Activated CD8-positive, alpha-beta memory T cell treated with anti-CD3 and anti-CD28 coated beads, Interleukin-2, amount 50 U/mL, for 24 hours (primary cell): ENCODE measurements at regions not wholly inside any gene's neighbourhood (a gene's known extent, or its start where the extent isn't known, plus 50 kb on each side); places are given as distances from the start of the nearest gene placed in this dataset.

Experiments used
- DNase-seq: peaks from one replicate; pipeline ENCODE4 v3.0.0-alpha.2; 2020; ENCODE audit errors: extremely low read depth

DNA sequence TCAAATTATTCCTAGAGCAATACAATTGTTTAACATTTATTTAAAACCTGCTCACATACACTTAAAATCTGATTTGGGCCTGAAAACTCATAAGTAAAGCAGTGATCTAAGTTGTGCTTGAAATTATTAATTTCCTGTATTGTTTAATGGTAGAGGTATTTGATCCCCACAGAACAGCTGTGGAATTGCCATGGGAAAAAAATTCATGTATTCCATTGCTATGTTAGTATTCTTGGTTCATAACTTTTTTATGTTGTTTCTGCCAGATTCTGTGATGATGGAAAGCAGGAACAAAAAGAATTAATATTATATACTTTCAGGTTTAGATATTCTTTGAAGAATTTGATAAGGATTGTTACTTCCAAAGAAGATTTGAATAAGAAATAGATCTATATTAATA, 831.5 kb upstream of the NR2F2 start:
- no peak for DNase-seq

DNA sequence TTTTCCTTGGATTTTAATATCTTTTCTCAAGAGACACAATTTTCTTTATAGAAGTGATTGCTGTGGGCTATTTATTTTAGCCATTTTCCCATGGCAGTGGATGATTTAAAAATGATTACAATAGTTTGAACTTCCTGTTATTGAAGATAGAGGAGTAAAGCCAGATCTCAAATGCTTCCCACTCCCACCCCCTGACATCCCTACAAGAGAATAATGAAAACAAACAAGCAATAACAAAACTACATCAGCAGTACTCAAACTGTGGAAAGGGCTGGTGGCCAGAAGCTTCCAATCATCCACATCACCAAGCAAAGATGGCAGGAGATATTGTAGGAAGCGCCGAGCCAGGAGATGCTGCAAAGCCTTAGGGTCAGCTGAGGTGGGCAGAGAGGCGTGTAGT, 831.1 kb upstream of the NR2F2 start:
- no peak for DNase-seq

DNA sequence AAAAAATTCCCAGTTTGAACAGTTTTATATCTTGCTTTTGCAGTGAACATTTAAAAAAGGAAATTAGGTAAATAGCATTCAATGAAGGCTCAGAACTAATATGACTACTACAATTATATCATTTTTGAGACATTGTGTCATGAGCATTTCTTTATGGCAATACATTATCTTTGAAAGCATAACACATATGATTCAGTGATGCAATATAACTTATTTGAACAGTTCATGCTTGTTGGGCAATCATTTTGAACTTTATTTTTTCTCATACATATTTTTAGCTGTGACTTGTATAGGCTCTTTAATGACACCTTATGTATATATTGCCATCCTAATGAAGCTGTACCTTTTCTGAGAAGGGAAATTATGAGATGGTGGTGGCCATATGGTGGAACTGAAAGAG, 828.6 kb upstream of the NR2F2 start:
- DNase-seq, result no peak

GRCh38 chr15:95503107-95503506, 827.4 kb upstream of the NR2F2 start:
- no peak for DNase-seq

DNA sequence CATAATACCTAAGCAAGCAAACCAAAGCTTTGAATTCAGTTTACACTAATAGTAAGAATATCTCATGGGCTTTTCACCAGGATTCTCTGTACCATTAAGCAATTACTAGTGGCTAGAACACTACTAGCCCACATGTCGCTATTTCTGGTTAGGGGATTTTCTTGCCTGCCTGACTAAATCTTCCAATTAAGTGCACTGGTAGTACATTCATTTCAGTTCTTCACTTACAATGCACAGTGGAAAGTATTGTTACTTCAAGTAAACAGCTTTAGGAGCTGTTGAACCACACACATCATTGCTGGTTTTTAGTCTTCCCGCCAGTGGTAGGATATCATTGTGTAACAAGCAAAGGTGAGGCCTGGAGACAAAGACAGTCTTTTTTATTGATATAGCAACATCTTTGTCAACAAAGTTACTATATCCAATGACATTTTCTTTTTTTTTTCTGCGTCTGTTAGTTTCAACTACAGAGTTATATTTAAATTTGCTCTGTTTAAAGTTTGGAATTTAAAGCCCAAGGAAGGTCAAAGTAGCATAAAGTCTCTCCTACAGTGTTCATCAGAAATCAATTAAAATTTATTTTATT, 826.8 kb upstream of the NR2F2 start:
- DNase-seq, result no peak

- DNase-seq, result no peak
Measured at GRCh38 chr15:95511671-95512070, 818.8 kb upstream of the NR2F2 start.

DNA sequence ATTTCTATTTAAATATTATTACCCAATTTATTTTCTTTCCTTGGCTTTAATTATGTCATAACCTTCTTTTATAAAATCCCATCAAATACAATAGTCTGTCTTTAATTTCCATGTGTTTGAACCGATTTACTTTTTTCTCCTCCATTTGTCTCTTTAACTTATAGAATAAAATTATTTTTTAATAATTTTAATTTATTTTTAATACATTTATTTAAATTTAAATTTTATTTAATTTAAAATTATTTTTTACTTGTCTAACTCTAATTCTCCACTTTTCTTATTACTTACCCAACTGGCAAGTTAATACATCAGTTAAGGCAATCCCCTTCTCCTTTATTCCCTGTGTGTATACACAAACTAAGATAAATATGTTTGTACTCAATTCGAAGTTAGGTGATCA, 817.6 kb upstream of the NR2F2 start:
- no peak for DNase-seq

- no peak for DNase-seq
Measured at GRCh38 chr15:95519887-95520286, 810.6 kb upstream of the NR2F2 start.

DNA sequence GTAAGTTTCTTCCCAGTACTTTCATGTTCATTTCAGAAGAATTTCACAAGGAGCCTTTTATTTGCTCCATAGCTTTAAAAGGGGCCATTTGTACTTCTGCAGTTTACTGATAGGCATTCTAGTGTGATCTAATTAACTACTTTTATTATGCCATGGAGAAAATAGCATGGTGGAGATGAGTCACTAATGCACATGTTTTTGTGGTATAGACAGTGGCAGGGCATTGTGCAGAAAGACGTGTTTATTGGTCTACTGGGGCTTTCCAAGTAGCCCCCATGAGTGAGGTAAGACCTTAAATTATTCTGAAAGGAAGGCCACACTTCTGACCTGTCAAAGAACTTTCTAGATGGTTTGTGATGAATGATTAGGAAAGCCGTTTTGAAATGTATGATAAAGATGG, 810.0 kb upstream of the NR2F2 start:
- no peak for DNase-seq

GRCh38 chr15:95520922-95521321, 809.6 kb upstream of the NR2F2 start:
- no peak for DNase-seq

DNA sequence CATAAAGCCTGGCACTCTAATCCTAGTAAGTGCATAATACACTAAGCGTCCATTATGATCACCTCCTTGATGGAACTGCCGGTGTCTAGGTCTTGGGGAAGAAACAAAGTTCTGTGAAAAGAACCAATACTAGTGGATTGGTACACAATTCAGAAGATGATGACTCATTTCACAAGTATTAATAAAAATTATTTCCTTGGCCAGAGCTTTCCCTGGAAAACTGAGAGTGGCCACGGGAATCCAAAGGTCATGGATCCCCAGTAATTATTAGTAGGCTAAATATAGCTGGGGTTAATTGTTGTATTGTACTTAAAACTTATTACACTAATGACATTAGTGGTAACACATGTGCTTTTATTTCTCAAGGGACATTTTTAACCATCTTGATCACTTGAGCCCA, 808.0 kb upstream of the NR2F2 start:
- no peak for DNase-seq

- no peak for DNase-seq
Measured at GRCh38 chr15:95528920-95529319, 801.6 kb upstream of the NR2F2 start.

DNA sequence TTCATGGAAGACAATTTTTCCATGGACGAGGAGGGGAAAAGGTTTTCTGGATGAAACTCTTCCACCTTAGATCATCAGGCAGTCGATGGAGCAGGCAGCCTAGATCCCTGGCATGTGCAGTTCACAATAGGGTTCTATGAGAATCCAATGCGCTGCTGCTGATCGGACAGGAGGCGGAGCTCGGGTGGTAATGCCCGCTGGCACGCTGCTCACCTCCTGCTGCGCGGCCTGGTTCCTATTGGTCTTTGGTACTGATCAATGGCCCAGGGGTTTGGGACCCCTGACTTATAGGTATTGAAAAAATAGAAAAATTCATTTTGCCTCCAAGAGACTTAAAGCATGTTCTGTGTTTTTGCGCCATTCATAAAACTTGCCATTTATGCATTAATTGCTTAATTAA, 793.9 kb upstream of the NR2F2 start:
- DNase-seq, result no peak

- no peak for DNase-seq
Measured at GRCh38 chr15:95538693-95539092, 791.8 kb upstream of the NR2F2 start.

- DNase-seq, result no peak
Measured at GRCh38 chr15:95541301-95541700, 789.2 kb upstream of the NR2F2 start.

DNA sequence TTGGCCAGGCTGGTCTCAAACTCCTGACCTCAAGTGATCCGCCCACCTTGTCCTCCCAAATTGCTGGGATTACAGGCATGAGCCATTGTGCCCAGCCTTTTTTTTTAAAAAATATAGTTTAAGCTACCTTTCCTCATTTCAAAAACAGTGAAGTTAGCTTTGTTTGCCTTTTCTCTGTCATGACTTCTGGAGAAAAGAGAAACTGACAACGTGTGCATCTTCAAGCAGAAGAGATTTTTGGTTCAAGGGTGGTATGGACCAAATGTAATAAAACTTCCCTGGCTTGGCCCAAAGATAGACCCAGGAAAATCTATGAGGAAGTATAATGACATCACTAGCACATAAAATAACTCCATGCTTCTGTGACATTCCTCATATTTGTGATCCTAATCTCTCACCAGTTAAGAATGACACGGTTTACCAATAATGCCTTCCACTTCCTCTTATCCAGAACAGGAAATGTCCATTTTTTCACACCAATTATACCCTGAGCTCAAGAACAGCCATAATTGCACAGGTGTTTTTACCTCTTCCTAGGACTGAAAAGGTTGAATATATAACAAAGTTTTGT, 781.2 kb upstream of the NR2F2 start:
- no peak for DNase-seq

DNA sequence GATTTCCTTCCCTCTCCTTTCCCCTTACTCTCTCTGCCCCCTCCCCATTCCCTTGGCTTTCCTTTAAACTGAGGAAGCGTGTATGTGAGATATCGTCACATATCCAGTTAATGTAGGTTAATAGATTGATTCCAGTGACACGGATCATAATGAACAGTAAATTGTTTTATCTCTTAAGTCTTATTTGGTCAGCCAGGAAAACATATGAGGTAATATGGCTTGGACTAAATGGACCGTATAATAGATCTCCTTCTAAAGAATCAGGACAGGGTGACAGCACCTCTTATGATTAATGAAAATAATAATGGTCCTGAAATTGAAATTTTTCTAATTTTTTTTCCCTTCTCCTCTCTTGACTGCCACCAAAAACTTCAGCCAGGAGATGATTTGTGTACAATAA, 779.8 kb upstream of the NR2F2 start:
- no peak for DNase-seq

DNA sequence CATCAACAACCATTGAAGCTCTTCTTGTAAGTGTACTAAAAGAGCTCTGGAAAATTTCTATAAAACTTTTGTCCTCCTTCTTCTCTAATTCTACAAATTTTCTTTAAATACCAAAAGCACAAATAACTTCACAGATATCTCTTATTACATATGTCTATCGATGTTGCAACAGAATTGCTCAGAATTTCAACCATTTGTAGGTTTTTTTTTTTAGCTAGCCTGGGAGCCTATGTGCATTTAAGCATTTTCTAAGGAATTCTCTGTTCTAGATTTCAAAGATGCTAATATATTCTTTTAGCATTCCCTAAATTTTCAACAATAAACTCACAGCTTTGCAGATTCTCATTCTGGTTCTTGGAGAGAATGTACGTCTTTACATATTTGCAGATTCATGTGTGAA, 774.3 kb upstream of the NR2F2 start:
- no peak for DNase-seq

GRCh38 chr15:95556866-95557225, 773.7 kb upstream of the NR2F2 start:
- no peak for DNase-seq

GRCh38 chr15:95557226-95558046, 773.1 kb upstream of the NR2F2 start:
- no peak for DNase-seq

DNA sequence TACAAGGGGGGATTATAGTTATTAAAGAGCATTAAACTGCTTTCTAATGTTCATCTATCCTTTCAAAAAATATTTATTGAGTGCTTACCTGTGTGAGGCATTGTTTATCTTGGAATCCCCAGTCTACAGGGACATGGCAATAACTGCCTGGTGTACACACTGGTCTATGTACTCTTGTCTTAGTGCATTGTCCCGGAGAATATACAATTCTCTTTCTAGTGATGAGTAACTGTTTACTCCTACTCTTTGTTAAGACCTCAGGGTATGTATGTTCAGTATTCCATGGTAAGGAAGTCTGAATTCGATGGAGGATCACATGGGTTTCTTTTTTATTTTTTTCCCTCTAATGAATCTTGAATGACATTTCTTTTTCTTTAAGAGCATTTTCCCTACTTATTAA, 772.4 kb upstream of the NR2F2 start:
- DNase-seq, result no peak

GRCh38 chr15:95558916-95559315, 771.6 kb upstream of the NR2F2 start:
- DNase-seq, result no peak

GRCh38 chr15:95559875-95560394, 770.6 kb upstream of the NR2F2 start:
- no peak for DNase-seq
